ENCODE measurements at regions not wholly inside any gene's neighbourhood (a gene's known extent, or its start where the extent isn't known, plus 50 kb on each side); places are given as distances from the start of the nearest gene placed in this dataset.
"Not testable (repeated sequence)": the region's sequence is repeated elsewhere in the genome, so short reads cannot be mapped to it uniquely, and the experiment has no call there.

DNA sequence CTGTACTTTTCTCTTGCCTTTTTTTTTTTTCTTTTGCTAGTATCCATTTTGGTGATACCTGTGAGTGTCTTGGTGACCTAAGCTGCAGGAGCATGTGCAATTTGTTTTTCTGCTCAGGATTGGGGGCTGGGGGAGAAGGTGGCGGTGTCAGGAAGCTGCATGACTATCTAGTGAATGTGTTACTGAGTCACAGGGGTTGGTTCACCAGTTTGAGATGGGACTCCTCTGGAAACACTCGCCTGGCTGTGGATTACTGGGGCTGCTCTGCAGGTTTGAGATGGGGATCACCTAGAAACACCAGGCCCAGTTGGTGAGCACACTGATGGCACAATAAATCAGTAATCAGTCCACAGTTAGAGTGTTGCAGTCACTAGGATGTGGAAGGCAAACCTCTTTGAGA lies 447.9 kb downstream of the SPATA31D1 start:
- no peak for DNase-seq (ENCODE audit: low spot score)
- TF ChIP-seq, protein P1, sequence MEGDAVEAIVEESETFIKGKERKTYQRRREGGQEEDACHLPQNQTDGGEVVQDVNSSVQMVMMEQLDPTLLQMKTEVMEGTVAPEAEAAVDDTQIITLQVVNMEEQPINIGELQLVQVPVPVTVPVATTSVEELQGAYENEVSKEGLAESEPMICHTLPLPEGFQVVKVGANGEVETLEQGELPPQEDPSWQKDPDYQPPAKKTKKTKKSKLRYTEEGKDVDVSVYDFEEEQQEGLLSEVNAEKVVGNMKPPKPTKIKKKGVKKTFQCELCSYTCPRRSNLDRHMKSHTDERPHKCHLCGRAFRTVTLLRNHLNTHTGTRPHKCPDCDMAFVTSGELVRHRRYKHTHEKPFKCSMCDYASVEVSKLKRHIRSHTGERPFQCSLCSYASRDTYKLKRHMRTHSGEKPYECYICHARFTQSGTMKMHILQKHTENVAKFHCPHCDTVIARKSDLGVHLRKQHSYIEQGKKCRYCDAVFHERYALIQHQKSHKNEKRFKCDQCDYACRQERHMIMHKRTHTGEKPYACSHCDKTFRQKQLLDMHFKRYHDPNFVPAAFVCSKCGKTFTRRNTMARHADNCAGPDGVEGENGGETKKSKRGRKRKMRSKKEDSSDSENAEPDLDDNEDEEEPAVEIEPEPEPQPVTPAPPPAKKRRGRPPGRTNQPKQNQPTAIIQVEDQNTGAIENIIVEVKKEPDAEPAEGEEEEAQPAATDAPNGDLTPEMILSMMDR (IDR thresholded peaks at IDR 0.05; ENCODE audit: extremely low read depth, missing control alignments), result no peak

DNA sequence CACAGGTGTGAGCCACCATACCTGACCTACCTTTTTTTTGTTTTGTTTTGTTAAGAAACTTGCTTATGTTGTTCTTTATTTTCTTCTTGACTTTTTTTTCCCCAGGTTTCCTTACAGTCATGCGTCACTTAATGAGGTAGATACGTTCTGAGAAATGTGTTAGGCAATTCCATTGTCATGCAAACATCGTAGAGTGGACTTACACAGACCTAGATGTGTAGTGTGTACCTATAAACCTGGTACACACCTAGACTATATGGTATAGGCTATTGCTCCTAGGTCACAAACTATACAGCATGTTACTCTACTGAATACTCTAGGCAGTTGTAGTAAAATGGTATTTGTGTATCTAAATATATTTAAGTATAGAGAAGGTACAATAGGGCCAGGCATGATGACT lies 448.6 kb downstream of the SPATA31D1 start:
- not testable (repeated sequence) for DNase-seq (ENCODE audit: low spot score)

DNA sequence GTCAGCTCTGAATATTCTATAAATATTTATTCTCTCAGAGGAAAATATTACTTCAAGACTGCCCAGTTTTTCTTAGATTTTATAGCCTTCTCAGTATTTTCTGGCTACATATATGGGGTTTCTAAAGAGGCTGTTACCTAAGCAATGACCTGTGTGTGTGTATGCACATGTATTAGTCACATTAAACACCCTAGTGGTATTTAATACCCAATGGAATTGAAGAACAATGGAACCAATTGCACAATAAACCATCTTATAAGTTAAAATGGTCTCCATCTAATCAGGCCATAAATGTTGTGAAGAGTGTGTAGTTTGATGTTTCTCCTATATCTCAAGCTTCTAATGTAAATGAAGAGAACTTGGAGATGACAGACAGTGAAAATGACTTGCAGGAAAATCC lies 450.0 kb downstream of the SPATA31D1 start:
- DNase-seq (ENCODE audit: low spot score), result no peak
- TF ChIP-seq, protein P1 (IDR thresholded peaks at IDR 0.05; ENCODE audit: extremely low read depth, missing control alignments), result no peak

DNA sequence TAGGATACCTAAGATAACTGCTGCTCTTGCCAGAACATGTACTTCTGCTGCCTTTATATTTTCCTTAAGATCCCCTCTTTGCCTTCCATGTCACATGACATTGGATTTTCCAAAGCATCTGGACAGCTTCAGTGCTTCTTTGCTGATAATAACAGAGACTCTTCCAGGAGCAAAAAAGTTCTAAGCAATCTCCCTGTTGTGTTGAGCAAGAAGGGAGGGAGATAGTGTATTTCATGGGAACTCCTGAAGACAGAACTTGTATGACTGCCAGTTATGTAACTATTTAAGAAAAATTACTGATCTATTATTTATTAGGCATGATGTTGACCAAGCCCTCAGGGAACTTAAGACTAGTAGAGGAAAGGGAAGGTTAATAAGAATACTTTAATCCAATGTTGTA lies 454.7 kb downstream of the SPATA31D1 start:
- DNase-seq (ENCODE audit: low spot score), result no peak
- TF ChIP-seq, protein P1 (IDR thresholded peaks at IDR 0.05; ENCODE audit: extremely low read depth, missing control alignments), result no peak

DNA sequence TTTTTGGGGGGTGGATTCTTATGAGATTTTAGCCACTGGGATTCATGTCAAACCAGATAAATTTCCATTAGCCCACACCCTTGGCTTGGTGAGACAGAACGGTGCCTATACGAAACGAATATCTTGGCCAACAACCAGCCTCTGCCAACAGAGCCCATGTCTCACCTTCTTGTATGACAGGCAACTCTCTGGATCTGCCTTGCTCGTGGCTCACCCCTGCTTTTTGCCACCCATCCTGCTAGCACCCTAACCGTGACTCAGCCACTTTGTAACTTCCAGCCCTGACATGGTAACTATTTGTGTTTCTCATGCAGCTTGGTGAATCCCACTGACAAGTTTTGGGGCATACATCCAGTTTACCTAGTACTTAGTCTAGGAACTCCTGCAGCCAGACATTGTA lies 457.0 kb downstream of the SPATA31D1 start:
- no peak for DNase-seq (ENCODE audit: low spot score)
- TF ChIP-seq, protein P1 (IDR thresholded peaks at IDR 0.05; ENCODE audit: extremely low read depth, missing control alignments), result no peak

DNA sequence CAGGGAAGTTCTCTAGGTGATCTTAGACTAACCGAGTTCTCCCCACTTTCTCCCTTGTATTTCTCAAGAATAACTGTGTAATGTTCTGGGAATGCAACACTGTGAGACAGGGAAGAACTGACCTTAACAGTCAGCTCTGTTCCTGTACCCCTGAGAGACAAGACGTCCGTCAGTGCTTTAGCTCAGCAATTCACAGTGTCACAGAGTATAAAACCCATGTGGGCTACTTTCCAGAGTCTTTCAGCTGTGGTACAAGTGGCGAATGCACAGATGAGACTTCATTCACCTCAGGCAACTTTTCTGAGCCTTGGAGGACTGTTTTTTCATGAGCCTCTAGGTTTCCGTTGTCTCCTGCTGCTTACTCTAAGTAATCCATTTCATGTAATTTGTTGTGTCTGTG lies 458.8 kb downstream of the SPATA31D1 start:
- no peak for DNase-seq (ENCODE audit: low spot score)
- TF ChIP-seq, protein P1 (IDR thresholded peaks at IDR 0.05; ENCODE audit: extremely low read depth, missing control alignments), result no peak

DNA sequence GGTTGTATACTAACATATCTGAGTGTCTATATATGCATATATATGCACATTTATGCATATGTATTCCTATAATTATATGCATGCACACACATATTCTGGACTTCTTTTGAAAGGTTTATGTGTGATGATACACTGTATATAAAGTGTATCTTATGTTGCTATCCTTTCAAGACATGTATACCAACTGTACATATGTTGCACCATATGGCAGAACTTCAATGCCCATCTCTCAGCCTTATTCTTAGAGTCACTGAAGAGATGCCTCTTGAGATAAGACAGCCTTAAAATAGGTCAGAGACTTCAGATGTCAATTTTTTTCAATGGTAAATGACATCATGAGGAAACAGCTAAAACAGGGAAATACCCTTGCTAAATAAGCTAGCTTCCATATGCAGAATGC lies 461.4 kb downstream of the SPATA31D1 start:
- TF ChIP-seq, protein P1 (IDR thresholded peaks at IDR 0.05; ENCODE audit: extremely low read depth, missing control alignments), result no peak

DNA sequence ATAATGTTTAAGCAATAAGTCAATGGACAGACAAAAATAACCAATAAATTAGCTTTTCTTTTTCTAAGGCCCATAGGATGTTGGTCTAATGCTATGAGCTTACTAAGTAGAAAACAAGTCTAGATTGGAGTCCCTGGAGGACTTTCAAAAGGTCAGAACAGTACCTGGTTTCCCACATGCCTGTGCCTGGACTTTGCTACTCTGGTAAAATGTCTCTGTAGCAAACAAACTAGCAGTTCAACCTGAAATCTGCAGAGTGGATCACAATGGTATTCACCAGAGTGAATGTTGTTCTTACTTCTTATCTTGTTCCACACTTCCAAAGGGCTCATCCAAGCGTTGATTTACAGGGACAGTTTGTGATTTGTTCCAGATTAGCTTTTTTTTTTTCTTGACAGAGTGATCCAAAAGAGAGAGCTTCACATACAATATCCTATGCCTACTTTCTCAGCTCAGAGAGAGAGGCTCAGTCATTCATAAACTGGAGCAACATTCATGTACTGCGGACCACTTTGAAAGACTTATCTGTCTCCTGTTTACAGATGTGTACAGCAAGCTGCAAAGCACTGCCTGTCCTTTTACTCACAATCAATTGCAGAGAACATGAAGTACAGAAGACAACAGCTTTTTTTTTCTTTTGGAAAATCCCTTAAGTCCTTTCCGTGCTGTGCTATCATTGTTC lies 466.1 kb downstream of the SPATA31D1 start:
- TF ChIP-seq, protein P1 (IDR thresholded peaks at IDR 0.05; ENCODE audit: extremely low read depth, missing control alignments), result no peak
- DNase-seq (ENCODE audit: low spot score), result no peak

More for the DNA sequence above, 461.4 kb downstream of the SPATA31D1 start:
- no peak for DNase-seq (ENCODE audit: low spot score)

All from GM20000 (cell line).